Chondrocyte (in vitro differentiated cells): ENCODE measurements at regions not wholly inside any gene's neighbourhood (a gene's known extent, or its start where the extent isn't known, plus 50 kb on each side); places are given as distances from the start of the nearest gene placed in this dataset.
"Not testable (repeated sequence)": the region's sequence is repeated elsewhere in the genome, so short reads cannot be mapped to it uniquely, and the experiment has no call there.

Source experiments
- DNase-seq: peaks from one replicate; pipeline ENCODE4 v3.0.0; 2021; ENCODE audit warnings: mixed read lengths, low spot score
- H3K27ac Mint-ChIP-seq: one replicate; pipeline ENCODE4 v1.8.0; 2021; ENCODE audit warnings: mild to moderate bottlenecking, moderate library complexity, mixed read lengths; ENCODE audit not compliant: unreplicated experiment
- H3K27me3 Mint-ChIP-seq: 2 replicates; pipeline ENCODE4 v1.8.0; 2021; ENCODE audit warnings: low read depth, mixed read lengths
- H3K36me3 Mint-ChIP-seq: 2 replicates; pipeline ENCODE4 v1.8.0; 2021; ENCODE audit warnings: low read depth, mixed read lengths
- H3K4me1 Mint-ChIP-seq: 2 replicates; pipeline ENCODE4 v1.8.0; 2021; ENCODE audit warnings: low read depth, mild to moderate bottlenecking, mixed read lengths
- H3K4me3 Mint-ChIP-seq: one replicate; pipeline ENCODE4 v1.8.0; 2021; ENCODE audit warnings: mild to moderate bottlenecking, moderate library complexity, mixed read lengths; ENCODE audit not compliant: unreplicated experiment
- H3K9me3 Mint-ChIP-seq: 2 replicates; pipeline ENCODE4 v1.8.0; 2021; ENCODE audit warnings: low read depth, mixed read lengths
- CTCF ChIP-seq: fragments of 200-600 bp; sonication (generic); IDR thresholded peaks from 2 replicates; pipeline ENCODE4 v1.5.0; 2021; ENCODE audit warnings: antibody characterized with exemption, mild to moderate bottlenecking, moderate library complexity

GRCh38 chrX:25096522-25097045 is 80.8 kb upstream of the ARX start:
- Mint-ChIP-seq H3K27me3 (peaks cover 19% of the 10 kb centered on the region), H3K4me1 (no peaks in the 10 kb centered on the region), H3K36me3 (no peaks in the 10 kb centered on the region), H3K9me3 (peaks cover 7% of the 10 kb centered on the region), H3K4me3 (no peak overlapping the region), H3K27ac (no peak overlapping the region)
- DNase-seq = no peak
- no peak for TF ChIP-seq CTCF

- H3K27me3 Mint-ChIP-seq = peaks cover 17% of the 10 kb centered on the region
- peaks cover 12% of the 10 kb centered on the region for H3K9me3 Mint-ChIP-seq
- H3K36me3 Mint-ChIP-seq, H3K4me3 Mint-ChIP-seq, H3K27ac Mint-ChIP-seq, DNase-seq, H3K4me1 Mint-ChIP-seq: not testable (repeated sequence)
Observed at GRCh38 chrX:25091152-25091551, 75.4 kb upstream of the ARX start.

- Mint-ChIP-seq H3K9me3 (peaks cover 7% of the 10 kb centered on the region), H3K36me3 (no peaks in the 10 kb centered on the region), H3K27me3 (peaks cover 20% of the 10 kb centered on the region), H3K27ac (no peak overlapping the region), H3K4me3 (no peak overlapping the region), H3K4me1 (no peaks in the 10 kb centered on the region)
- TF ChIP-seq CTCF = no peak
- no peak for DNase-seq
Observed at GRCh38 chrX:25084446-25084845, 68.7 kb upstream of the ARX start.

- H3K4me3 Mint-ChIP-seq = no peak overlapping the region
- no peak for TF ChIP-seq CTCF
- peaks cover 16% of the 10 kb centered on the region for H3K27me3 Mint-ChIP-seq
- peaks cover 6% of the 10 kb centered on the region for H3K9me3 Mint-ChIP-seq
- no peak for DNase-seq
- no peak overlapping the region for H3K27ac Mint-ChIP-seq
- no peaks in the 10 kb centered on the region for H3K36me3 Mint-ChIP-seq
- no peaks in the 10 kb centered on the region for H3K4me1 Mint-ChIP-seq
Observed at GRCh38 chrX:25083661-25084060, 67.9 kb upstream of the ARX start.

- Mint-ChIP-seq H3K27ac (no peak overlapping the region), H3K27me3 (peaks cover 17% of the 10 kb centered on the region), H3K4me3 (no peak overlapping the region), H3K9me3 (no peaks in the 10 kb centered on the region), H3K36me3 (no peaks in the 10 kb centered on the region), H3K4me1 (no peaks in the 10 kb centered on the region)
- TF ChIP-seq CTCF = no peak
- DNase-seq = no peak
Observed at GRCh38 chrX:25079020-25079419, 63.3 kb upstream of the ARX start.

- TF ChIP-seq CTCF = no peak
- peaks cover 14% of the 10 kb centered on the region for H3K27me3 Mint-ChIP-seq
- no peak for DNase-seq
- H3K36me3 Mint-ChIP-seq = no peaks in the 10 kb centered on the region
- no peaks in the 10 kb centered on the region for H3K4me1 Mint-ChIP-seq
- H3K4me3 Mint-ChIP-seq = no peak overlapping the region
- H3K9me3 Mint-ChIP-seq = no peaks in the 10 kb centered on the region
- H3K27ac Mint-ChIP-seq = no peak overlapping the region
Observed at GRCh38 chrX:25076941-25077500, 61.3 kb upstream of the ARX start.
